HG03025 (cell line): ENCODE measurements at regions not wholly inside any gene's neighbourhood (a gene's known extent, or its start where the extent isn't known, plus 50 kb on each side); places are given as distances from the start of the nearest gene placed in this dataset.
"Not testable (repeated sequence)": the region's sequence is repeated elsewhere in the genome, so short reads cannot be mapped to it uniquely, and the experiment has no call there.

Source experiments
- ATAC-seq: cut with Tn5 transposase; IDR thresholded peaks from one replicate; pipeline ENCODE4 v1.9.1; 2021; ENCODE audit warnings: mild to moderate bottlenecking, moderate library complexity; ENCODE audit not compliant: unreplicated experiment, low FRiP score

DNA sequence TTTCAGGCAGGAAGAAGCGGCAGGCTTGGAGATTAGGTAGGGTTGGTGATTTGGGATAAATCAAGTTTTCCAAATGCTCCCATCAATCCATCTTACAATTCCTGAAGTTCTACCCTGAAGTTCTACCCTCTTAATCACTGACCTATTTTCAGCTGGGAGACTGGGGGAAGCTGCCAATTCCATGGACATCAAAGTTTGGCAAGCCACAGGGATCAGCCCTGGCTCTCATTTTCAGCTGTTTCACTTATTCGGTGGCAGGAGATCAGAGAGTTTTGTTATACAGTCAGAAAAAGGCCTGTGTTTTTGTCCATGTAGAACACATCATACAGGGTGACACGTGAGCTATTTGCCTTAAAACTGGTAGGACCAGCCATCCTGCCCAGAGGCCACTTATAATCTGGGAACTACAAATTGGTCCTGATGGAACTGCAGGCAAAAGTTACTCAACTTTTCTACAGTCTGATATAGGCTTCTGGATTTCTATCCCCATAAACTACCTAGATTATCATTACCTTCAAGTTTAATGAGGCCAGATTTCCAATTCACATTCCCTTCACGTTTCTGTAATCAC, 112.9 kb upstream of the ZNF746 start:
- no peak for ATAC-seq

GRCh38 chr7:149608168-149608567, 110.6 kb upstream of the ZNF746 start:
- ATAC-seq: no peak

GRCh38 chr7:149607683-149608082, 110.1 kb upstream of the ZNF746 start:
- ATAC-seq: no peak

- no peak for ATAC-seq
Measured at GRCh38 chr7:149606826-149607225, 109.2 kb upstream of the ZNF746 start.

DNA sequence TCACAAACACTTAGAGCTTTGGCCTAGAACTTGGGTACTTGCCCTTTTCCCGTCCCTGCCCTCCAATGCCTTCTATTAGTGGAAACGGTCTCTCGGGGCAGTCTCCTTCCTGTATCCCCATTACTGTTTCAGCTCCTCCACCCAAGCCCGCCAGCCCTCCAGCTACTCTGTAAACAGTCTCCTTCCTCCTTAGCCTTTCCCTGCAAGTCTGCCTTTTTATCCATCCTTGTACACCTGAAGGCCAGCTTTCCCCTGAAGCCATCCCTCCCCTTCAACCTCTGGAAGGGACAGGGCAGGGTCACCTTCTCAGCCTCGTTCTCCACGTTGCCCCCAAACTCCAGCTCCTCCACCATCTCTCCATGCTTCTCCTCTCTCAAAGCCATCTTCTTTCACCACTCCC, 108.1 kb upstream of the ZNF746 start:
- ATAC-seq: no peak

- no peak for ATAC-seq
Measured at GRCh38 chr7:149604521-149604920, 106.9 kb upstream of the ZNF746 start.

DNA sequence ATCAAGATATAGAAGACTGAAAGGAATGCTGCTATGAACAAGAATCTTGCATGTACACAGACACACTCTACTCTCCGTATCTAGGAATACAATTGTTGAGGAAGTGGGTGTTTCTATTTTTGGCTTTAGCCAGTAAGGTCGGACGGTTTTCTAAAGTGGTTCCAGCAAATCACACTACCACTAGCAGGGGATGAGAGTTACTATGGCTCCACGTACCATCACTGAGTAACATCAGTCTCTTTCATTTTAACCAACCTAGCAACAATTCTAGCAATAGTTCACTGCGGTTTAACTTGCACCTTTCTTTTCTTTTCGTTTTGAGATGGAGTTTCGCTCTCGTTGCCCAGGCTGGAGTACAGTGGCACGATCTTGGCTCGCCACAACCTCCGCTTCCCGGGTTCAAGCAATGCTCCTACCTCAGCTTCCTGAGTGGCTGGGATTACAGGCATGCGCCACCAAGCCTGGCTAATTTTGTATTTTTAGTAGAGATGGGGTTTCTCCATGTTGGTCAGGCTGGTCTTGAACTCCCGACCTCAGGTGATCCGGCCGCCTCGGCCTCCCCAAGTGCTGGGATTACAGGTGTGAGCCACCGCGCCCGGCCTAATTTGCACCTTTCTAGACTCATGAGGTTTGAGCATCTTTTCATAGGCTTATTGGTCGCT, 103.2 kb upstream of the ZNF746 start:
- ATAC-seq: peak; percentile 89

GRCh38 chr7:149599636-149600206, 102.1 kb upstream of the ZNF746 start:
- no peak for ATAC-seq

DNA sequence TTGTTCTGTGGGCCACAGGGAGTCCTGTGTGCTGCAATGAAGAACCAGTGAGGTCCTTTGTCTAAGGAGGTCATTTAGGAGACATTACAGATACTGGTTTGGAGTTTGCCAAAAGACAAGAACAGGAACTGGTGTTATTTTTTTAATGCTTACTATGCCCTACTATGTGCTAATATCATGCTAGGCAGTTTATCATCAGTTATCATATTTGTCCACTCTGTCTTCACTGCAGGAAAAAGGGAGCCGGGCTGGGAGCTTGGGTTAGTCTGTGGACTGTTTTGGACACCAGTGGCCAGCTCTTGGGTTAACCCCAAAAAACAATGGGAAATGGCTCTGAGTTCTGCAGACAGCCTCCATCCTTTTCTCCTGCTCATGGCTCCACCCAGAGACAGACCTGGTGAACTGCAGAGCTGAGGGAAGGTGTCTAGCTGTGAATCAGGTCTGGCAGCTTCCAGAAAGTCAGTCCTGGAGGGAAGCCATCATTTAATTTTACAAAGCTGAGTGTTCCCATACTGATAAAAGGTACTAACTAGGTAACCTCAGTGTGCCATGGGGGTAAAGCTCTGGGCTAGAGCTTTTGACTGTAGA, 101.2 kb upstream of the ZNF746 start:
- no peak for ATAC-seq

DNA sequence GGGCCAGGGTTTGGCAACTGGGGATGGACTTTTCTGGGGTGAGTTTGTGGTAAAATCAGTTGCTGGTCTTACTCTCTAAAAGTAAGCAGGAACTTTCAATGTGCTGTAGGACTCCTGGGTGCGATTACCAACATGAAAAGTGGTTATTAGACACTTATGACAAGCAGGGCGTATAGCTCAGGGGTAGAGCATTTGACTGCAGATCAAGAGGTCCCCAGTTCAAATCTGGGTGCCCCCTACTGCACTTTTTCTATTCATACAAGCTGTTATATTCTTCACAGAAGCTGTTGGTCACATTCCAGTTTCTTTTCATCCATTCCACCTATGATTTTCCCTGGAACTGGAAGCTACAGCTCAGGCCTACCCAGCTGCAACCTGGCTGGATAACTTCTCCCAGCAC, 100.2 kb upstream of the ZNF746 start:
- not testable (repeated sequence) for ATAC-seq

- ATAC-seq: no peak
Measured at GRCh38 chr7:149595541-149595940, 97.9 kb upstream of the ZNF746 start.

GRCh38 chr7:149595078-149595477, 97.5 kb upstream of the ZNF746 start:
- ATAC-seq: no peak

GRCh38 chr7:149588930-149589329, 91.3 kb upstream of the ZNF746 start:
- ATAC-seq: no peak

DNA sequence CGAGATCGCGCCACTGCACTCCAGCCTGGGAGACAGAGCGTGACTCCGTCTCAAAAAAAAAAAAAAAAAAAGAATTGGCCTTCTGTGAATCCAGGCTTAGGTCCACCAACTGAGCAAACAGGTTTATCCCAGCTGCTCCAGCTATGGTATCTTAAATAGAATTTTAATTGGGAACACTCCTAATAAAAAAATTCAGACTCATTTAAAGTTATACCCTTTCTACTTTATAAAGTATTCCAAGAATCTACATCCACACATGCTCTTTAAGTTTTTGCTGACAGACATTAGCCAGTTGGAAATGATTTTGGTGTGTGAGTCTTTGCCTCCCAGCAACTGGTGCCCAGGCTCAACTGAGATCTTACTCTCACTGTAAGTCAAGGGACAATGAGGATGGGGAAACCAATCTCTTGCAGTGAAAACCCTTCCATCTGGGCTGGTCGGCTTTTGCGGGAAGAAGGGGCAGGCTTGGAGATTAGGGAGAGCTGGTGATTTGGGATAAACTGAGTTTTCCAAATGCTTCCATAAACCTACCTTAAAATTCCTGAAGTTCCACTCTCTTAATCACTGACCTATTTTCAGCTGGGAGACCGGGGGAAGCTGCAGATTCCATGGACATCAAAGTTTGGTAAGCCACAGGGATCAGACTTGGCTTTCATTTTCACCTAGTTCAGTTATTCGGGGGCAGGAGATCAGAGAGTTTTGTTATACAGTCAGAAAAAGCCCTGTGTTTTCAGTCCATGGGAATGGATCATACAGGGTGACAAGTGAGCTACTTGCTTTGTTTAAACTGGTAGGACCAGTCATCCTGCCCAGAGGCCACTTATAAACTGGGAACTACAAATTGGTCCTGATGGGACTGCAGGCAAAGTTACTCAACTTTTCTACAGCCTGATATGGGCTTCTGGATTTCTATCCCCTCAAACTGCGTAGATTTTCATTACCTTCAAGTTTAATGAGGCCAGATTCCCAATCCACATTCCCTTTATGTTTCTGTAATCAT, 89.3 kb upstream of the ZNF746 start:
- no peak for ATAC-seq

DNA sequence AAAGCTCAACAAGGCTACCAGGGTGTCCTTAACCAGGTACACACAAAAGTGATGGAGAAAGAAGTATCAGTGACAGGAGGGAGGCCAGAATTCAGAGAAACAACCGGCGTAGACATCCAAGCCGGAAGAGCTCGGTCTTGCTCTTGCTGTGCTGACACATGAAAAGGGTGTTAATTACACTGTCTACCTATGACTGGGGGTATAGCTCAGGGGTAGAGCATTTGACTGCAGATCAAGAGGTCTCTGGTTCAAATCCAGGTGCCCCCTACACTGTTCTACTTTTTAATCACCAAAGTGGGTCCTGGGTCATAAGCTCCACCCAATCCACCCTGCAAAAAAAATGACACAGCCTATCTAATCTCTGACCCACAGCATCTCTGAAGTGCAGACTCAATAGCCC, 86.9 kb upstream of the ZNF746 start:
- ATAC-seq: no peak

GRCh38 chr7:149584009-149584408, 86.4 kb upstream of the ZNF746 start:
- ATAC-seq: no peak

GRCh38 chr7:149580328-149580727, 82.7 kb upstream of the ZNF746 start:
- no peak for ATAC-seq

DNA sequence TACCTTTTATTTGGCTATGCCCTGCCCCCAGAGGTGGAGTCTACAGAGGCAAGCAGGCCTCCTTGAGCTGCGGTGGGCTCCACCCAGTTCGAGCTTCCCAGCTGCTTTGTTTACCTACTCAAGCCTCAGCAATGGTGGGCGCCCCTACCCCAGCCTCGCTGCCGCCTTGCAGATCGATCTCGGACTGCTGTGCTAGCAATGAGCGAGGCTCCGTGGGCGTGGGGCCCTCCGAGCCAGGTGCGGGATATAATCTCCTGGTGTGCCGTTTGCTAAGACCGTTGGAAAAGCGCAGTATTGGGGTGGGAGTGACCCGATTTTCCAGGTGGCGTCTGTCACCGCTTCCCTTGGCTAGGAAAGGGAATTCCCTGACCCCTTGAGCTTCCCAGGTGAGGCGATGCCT, 81.8 kb upstream of the ZNF746 start:
- not testable (repeated sequence) for ATAC-seq

GRCh38 chr7:149574428-149574827, 76.8 kb upstream of the ZNF746 start:
- not testable (repeated sequence) for ATAC-seq

DNA sequence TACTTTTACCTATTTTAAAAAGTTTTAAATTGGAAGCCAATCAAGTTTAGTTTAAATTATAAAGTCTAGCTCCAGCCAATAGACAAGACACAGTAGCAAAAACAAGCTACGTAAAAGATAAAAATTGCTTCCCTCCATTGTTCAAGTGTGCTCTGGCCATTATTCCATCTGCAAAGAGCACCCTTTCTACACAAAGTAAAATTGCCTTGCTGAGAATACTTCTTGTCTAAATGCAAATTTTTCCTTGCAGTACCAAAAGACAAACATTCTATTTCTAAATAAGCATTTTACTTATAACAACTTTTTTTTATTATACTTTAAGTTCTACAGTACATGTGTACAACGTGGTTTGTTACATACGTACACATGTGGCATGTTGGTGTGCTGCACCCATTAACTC, 75.9 kb upstream of the ZNF746 start:
- ATAC-seq: no peak

DNA sequence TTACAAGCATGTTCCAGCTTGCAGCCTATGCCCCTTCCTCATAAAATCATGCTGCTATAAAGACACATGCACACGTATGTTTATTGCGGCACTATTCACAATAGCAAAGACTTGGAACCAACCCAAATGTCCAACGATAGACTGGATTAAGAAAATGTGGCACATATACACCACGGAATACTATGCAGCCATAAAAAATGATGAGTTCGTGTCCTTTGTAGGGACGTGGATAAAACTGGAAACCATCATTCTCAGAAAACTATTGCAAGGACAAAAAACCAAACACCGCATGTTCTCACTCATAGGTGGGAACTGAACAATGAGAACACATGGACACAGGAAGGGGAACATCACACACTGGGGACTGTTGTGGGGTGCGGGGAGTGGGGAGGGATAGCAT, 75.3 kb upstream of the ZNF746 start:
- not testable (repeated sequence) for ATAC-seq
